K562 (cell line): ENCODE measurements at regions not wholly inside any gene's neighbourhood (a gene's known extent, or its start where the extent isn't known, plus 50 kb on each side); places are given as distances from the start of the nearest gene placed in this dataset.

Source experiments
- ATAC-seq: fragments of 200-7000 bp; cut with Tn5 transposase; 3 replicates; pipeline ENCODE4 v1.9.1; 2020; ENCODE audit warnings: moderate library complexity
- BruUV-seq: library from RNA; stranded (reverse); fragments of 400-500 nt; replicated peaks from 2 replicates; lab custom pipeline; 2021; lab: Mats Ljungman, UMichigan
- CTCF ChIA-PET: fragments of 300-600 bp; formaldehyde crosslinking; extraction: SDS; loops from one replicate; lab custom pipeline; 2021; ENCODE audit warnings: low intra/inter-chr PET ratio; lab: Yijun Ruan, JAX
- POLR2A ChIA-PET: fragments of 300-600, 350-650 bp; sonication (Branson Sonifier 250); formaldehyde crosslinking; extraction: SDS; loops from one replicate; lab custom pipeline; 2021; ENCODE audit warnings: antibody characterized with exemption, inconsistent platforms; lab: Yijun Ruan, JAX
- DNase-seq, 4 experiments: peaks; one replicate each; pipeline versions ENCODE4 v3.0.0 to v3.0.0-alpha.2; 2011 to 2018; ENCODE audit warnings: low spot score in 3 of 4, mixed read lengths in 3 of 4; ENCODE audit errors: extremely low read depth in 1 of 4
- FAIRE-seq: peaks from 2 replicates; lab custom pipeline; 2011; peaks lifted over from hg19 to GRCh38; lab: Jason Lieb, UNC
- H2AFZ ChIP-seq: 2 replicates; pipeline ENCODE4 v1.6.0; 2011; ENCODE audit warnings: low read depth, low read length, control low read depth, inconsistent platforms
- H3K27ac ChIP-seq: fragments of 200-600 bp; 3 replicates; pipeline ENCODE4 v1.8.0; 2011; ENCODE audit warnings: low read depth, mild to moderate bottlenecking, control low read depth, inconsistent platforms, low read length, moderate library complexity, mixed read lengths; ENCODE audit errors: extremely low read depth
- H3K27me3 ChIP-seq, 2 experiments: fragments of 300-600 bp in 1 of 2; 2 replicates in 1 of 2; 3 replicates in 1 of 2; pipeline versions ENCODE4 v1.6.0 to v1.8.0; 2011; ENCODE audit warnings: inconsistent platforms in 2 of 2, low read length in 2 of 2, mild to moderate bottlenecking in 1 of 2, mixed read lengths in 1 of 2, moderate library complexity in 1 of 2; ENCODE audit not compliant: control insufficient read depth in 2 of 2, insufficient read depth in 2 of 2
- H3K36me3 ChIP-seq: fragments of 300-600 bp; 3 replicates; pipeline ENCODE4 v1.8.0; 2011; ENCODE audit warnings: mild to moderate bottlenecking, low read length, inconsistent platforms; ENCODE audit not compliant: control insufficient read depth, insufficient read depth
- H3K4me1 ChIP-seq, 2 experiments: fragments of 200-600 bp in 1 of 2; replicated peaks in 1 of 2; 2 replicates in 1 of 2; 3 replicates in 1 of 2; pipeline versions ENCODE4 v1.5.1 to v1.8.0; 2011; ENCODE audit warnings: inconsistent platforms in 2 of 2, low read length in 2 of 2, mild to moderate bottlenecking in 1 of 2, mixed read lengths in 1 of 2, moderate library complexity in 1 of 2; ENCODE audit not compliant: control insufficient read depth in 2 of 2, insufficient read depth in 2 of 2
- H3K4me2 ChIP-seq: 2 replicates; pipeline ENCODE4 v1.6.1; 2011; ENCODE audit warnings: low read length, control low read depth, inconsistent platforms, mixed read lengths; ENCODE audit not compliant: insufficient read depth
- H3K4me3 ChIP-seq: fragments of 200-600 bp; sonication (generic), shearing (Covaris generic); 2 replicates; pipeline ENCODE4 v1.5.1; 2016; ENCODE audit warnings: control low read depth, inconsistent platforms
- H3K79me2 ChIP-seq: fragments of 200-600 bp; 3 replicates; pipeline ENCODE4 v1.8.0; 2011; ENCODE audit warnings: low read length, inconsistent platforms; ENCODE audit not compliant: control insufficient read depth, insufficient read depth
- H3K9ac ChIP-seq, 2 experiments: 2 replicates each; pipeline versions ENCODE4 v1.6.0 to v1.6.1; 2011; ENCODE audit warnings: low read depth in 2 of 2, low read length in 2 of 2, control low read depth in 1 of 2, inconsistent platforms in 1 of 2, mild to moderate bottlenecking in 1 of 2, mixed read lengths in 1 of 2; ENCODE audit not compliant: insufficient read depth in 1 of 2
- H3K9me1 ChIP-seq: one replicate; pipeline ENCODE4 v1.6.0; 2011; ENCODE audit warnings: inconsistent platforms, mild to moderate bottlenecking, low read length, moderate library complexity; ENCODE audit not compliant: control insufficient read depth, insufficient read depth
- H3K9me3 ChIP-seq: replicated peaks from 2 replicates; pipeline ENCODE4 v1.5.1; 2011; ENCODE audit warnings: low read depth, low read length, inconsistent platforms; ENCODE audit not compliant: control insufficient read depth, insufficient read depth
- H4K20me1 ChIP-seq: replicated peaks from 2 replicates; pipeline ENCODE4 v1.6.1; 2011; ENCODE audit warnings: low read length, inconsistent platforms, mixed read lengths; ENCODE audit not compliant: control insufficient read depth, insufficient read depth
- CEBPG ChIP-seq, 3 experiments: fragments of 200-800 bp in 1 of 3; sonication (Bioruptor generic) in 1 of 3; sonication (generic) in 1 of 3; formaldehyde crosslinking in 1 of 3; IDR thresholded peaks in 2 of 3; conservative IDR thresholded peaks in 1 of 3; 2 replicates each; pipeline versions ENCODE4 v1.6.1 to v1.8.0; 2016 to 2022; ENCODE audit warnings: missing compliant biosample characterization in 2 of 3, missing genetic modification characterization in 2 of 3, mild to moderate bottlenecking in 1 of 3, missing genetic modification reagents in 1 of 3
- CGGBP1 ChIP-seq: fragments of 250-450 bp; sonication (Bioruptor Pico); IDR thresholded peaks from 2 replicates; pipeline ENCODE4 v1.9.0; 2021; ENCODE audit warnings: mild to moderate bottlenecking
- CHCHD3 ChIP-seq: fragments of 250-450 bp; sonication (Bioruptor Pico); IDR thresholded peaks from 2 replicates; pipeline ENCODE4 v2.1.2; 2022; ENCODE audit warnings: mild to moderate bottlenecking
- DDX20 ChIP-seq: fragments of 450-650 bp; IDR thresholded peaks from 2 replicates; pipeline ENCODE4 v1.6.1; 2016; ENCODE audit warnings: missing genetic modification characterization, low read depth, mild to moderate bottlenecking, missing compliant biosample characterization, moderate library complexity
- HCFC1 ChIP-seq: IDR thresholded peaks from 2 replicates; pipeline ENCODE4 v1.6.1; 2012; ENCODE audit warnings: low read depth, low read length, improper control_type of control experiment
- KAT8 ChIP-seq: fragments of 450-650 bp; IDR thresholded peaks from 2 replicates; pipeline ENCODE4 v1.6.1; 2016; ENCODE audit warnings: low read depth, mild to moderate bottlenecking
- MBD1 ChIP-seq: fragments of 250-450 bp; sonication (Bioruptor Pico); IDR thresholded peaks from 2 replicates; pipeline ENCODE4 v1.8.0; 2022; ENCODE audit warnings: inconsistent platforms
- NFE2 ChIP-seq: IDR thresholded peaks from 2 replicates; pipeline ENCODE4 v1.6.1; 2014; ENCODE audit warnings: antibody characterized with exemption, low read depth
- NFRKB ChIP-seq: fragments of 450-650 bp; IDR thresholded peaks from 2 replicates; pipeline ENCODE4 v1.6.1; 2016; ENCODE audit warnings: low read depth
- OTX1 ChIP-seq: fragments of 450-650 bp; formaldehyde crosslinking; IDR thresholded peaks from 2 replicates; pipeline ENCODE4 v1.4.0; 2022; ENCODE audit warnings: mild to moderate bottlenecking
- POLR2AphosphoS5 ChIP-seq: IDR thresholded peaks from 2 replicates; pipeline ENCODE4 v1.6.1; 2011; ENCODE audit warnings: mild to moderate bottlenecking, low read depth, low read length, moderate library complexity; ENCODE audit not compliant: control insufficient read depth, insufficient read depth
- PURB ChIP-seq: sonication (generic); formaldehyde crosslinking; IDR thresholded peaks from 2 replicates; pipeline ENCODE4 v1.9.0; 2021; ENCODE audit warnings: low read depth, mild to moderate bottlenecking, missing genetic modification reagents
- RFX7 ChIP-seq: fragments of 250-450 bp; sonication (Bioruptor Pico); IDR thresholded peaks from 2 replicates; pipeline ENCODE4 v1.5.1; 2021; ENCODE audit warnings: mild to moderate bottlenecking
- STAG1 ChIP-seq: sonication (generic); formaldehyde crosslinking; IDR thresholded peaks from 2 replicates; pipeline ENCODE4 v1.5.0; 2020; ENCODE audit warnings: missing genetic modification reagents, borderline replicate concordance
- STAT5B ChIP-seq: fragments of 250-450 bp; sonication (Bioruptor Pico); IDR thresholded peaks from 2 replicates; pipeline ENCODE4 v1.8.0; 2021; ENCODE audit warnings: mild to moderate bottlenecking, inconsistent platforms
- TBL1XR1 ChIP-seq, 2 experiments: IDR thresholded peaks; 2 replicates each; pipeline ENCODE4 v1.6.1; 2012; ENCODE audit warnings: improper control_type of control experiment in 2 of 2, low read length in 2 of 2, mild to moderate bottlenecking in 1 of 2
- TEAD2 ChIP-seq: fragments of 450-650 bp; IDR thresholded peaks from 2 replicates; pipeline ENCODE4 v1.6.1; 2016; ENCODE audit warnings: missing genetic modification characterization, control low read depth, missing compliant biosample characterization
- ZNF224 ChIP-seq: sonication (generic); formaldehyde crosslinking; IDR thresholded peaks from 2 replicates; pipeline ENCODE4 v1.8.0; 2022; ENCODE audit warnings: mild to moderate bottlenecking, missing genetic modification reagents
- ZNF436 ChIP-seq: fragments of 250-450, 450-650 bp; sonication (Bioruptor Pico); formaldehyde crosslinking; IDR thresholded peaks from 2 replicates; pipeline ENCODE4 v1.7.0; 2020; ENCODE audit warnings: mild to moderate bottlenecking
- ZNF644 ChIP-seq: fragments of 200-800 bp; sonication (Bioruptor generic); IDR thresholded peaks from 2 replicates; pipeline ENCODE4 v1.6.1; 2016; ENCODE audit warnings: low read depth, missing genetic modification characterization, missing compliant biosample characterization
- ZNF75A ChIP-seq: fragments of 450-650 bp; formaldehyde crosslinking; IDR thresholded peaks from 2 replicates; pipeline ENCODE4 v1.4.0; 2020; ENCODE audit warnings: mild to moderate bottlenecking
- in situ Hi-C: fragments of 300-500 bp; cut with MboI; formaldehyde crosslinking; loops from 4 replicates; pipeline ENCODE4 v1.15.0; 2018; ENCODE audit warnings: inconsistent platforms, mixed read lengths
- intact Hi-C: fragments of 100-400 bp; cut with micrococcal nuclease; formaldehyde crosslinking; loops from 2 replicates; pipeline ENCODE4 v1.14.2; 2022
- TF ChIP-seq, protein P1 (sequence below): sonication (generic); formaldehyde crosslinking; IDR thresholded peaks from 2 replicates; pipeline ENCODE4 v1.8.1; 2022; ENCODE audit warnings: missing genetic modification reagents

DNA sequence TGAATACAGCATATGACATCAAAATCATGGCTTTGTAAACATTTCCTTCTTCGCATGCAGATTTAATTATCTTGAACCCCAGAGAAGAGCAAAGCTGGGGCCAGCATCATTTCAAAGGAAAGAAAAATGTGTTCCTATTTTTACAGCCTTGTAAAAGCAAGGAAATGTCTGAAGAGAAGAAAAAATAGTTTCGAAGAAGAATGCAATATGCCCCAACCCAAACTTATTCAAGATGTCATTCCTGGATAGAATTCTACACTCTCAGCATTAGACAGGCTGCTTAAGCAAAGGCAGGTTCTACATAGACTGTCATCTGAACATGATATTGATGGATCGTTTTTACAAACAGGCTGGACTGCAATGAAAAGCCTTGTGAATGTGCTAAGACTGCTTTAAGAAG is 900.8 kb downstream of the TTLL7 start (continued):
- TF ChIP-seq ZNF436 (no peak), RFX7 (CRISPR knock-in tag) (no peak)
- TF ChIP-seq, protein P1, sequence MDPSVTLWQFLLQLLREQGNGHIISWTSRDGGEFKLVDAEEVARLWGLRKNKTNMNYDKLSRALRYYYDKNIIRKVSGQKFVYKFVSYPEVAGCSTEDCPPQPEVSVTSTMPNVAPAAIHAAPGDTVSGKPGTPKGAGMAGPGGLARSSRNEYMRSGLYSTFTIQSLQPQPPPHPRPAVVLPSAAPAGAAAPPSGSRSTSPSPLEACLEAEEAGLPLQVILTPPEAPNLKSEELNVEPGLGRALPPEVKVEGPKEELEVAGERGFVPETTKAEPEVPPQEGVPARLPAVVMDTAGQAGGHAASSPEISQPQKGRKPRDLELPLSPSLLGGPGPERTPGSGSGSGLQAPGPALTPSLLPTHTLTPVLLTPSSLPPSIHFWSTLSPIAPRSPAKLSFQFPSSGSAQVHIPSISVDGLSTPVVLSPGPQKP (CRISPR knock-in tag) = no peak

DNA sequence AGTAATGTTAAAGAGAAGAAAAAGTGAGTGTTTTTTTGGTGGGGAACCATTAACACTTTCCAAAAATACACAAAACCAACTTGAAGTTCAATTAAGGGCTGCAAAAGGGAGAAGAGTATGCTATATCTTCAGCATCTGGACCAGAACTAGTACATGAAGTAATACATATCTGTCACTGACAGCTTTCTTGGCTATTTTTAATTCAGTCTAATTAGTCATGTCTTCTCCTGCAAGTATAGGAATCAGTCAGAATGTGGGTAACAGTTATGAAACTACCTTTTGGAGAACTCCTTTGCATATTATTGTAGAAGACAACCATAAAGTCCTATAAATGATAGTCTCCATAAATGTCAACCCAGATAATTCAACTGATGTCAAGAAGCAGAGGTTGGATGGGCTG is 901.2 kb downstream of the TTLL7 start:
- BruUV-seq = no TSS peak
- no peaks in the 10 kb centered on the region for H3K4me1 ChIP-seq
- in situ Hi-C loops = no loop called here
- ChIA-PET POLR2A (no interaction called here), CTCF (no interaction called here)
- no peaks in the 10 kb centered on the region for H3K9me3 ChIP-seq
- no peak overlapping the region for H3K4me3 ChIP-seq
- ATAC-seq (no peak), DNase-seq (no peak), FAIRE-seq (no peak)
- TF ChIP-seq TEAD2 (tag) = no peak
- no peak for TF ChIP-seq CGGBP1 (CRISPR knock-in tag)
- TF ChIP-seq ZNF75A (CRISPR knock-in tag) = no peak
- TF ChIP-seq ZNF644 (tag) = no peak
- no peak for TF ChIP-seq DDX20
- no peak for TF ChIP-seq HCFC1
- TF ChIP-seq KAT8 = no peak
- no peak for TF ChIP-seq CHCHD3
- no peak for TF ChIP-seq ZNF224 (CRISPR knock-in tag)
- no peak for TF ChIP-seq OTX1 (CRISPR knock-in tag)
- no peak for TF ChIP-seq NFRKB
- TF ChIP-seq MBD1 (CRISPR knock-in tag) = no peak
- TF ChIP-seq POLR2AphosphoS5 = no peak
- TF ChIP-seq STAT5B = no peak
- no peak for TF ChIP-seq CEBPG (CRISPR knock-in tag; IDR thresholded peaks at IDR 0.05)
- TF ChIP-seq CEBPG (tag; conservative IDR thresholded peaks at IDR 0.05 in 1 of 2, IDR thresholded peaks at IDR 0.05 in 1 of 2) = no peak
- TF ChIP-seq TBL1XR1 (IDR thresholded peaks at IDR 0.05; ENCODE audit: low read length in 2 of 2) = no peak
- TF ChIP-seq STAG1 (CRISPR knock-in tag) = no peak
- no peak for TF ChIP-seq NFE2
- TF ChIP-seq PURB (CRISPR knock-in tag) = no peak
- no peak overlapping the region for H3K27ac ChIP-seq
- no peaks in the 10 kb centered on the region for H3K27me3 ChIP-seq
- no peaks in the 10 kb centered on the region for H3K79me2 ChIP-seq
- H3K4me2 ChIP-seq = no peak overlapping the region
- H3K9ac ChIP-seq = no peak overlapping the region
- no peaks in the 10 kb centered on the region for H4K20me1 ChIP-seq
- intact Hi-C loops = no loop called here
- no peaks in the 10 kb centered on the region for H3K36me3 ChIP-seq
- no peaks in the 10 kb centered on the region for H3K9me1 ChIP-seq
- no peak overlapping the region for H2AFZ ChIP-seq
